ENCODE measurements at regions not wholly inside any gene's neighbourhood (a gene's known extent, or its start where the extent isn't known, plus 50 kb on each side); places are given as distances from the start of the nearest gene placed in this dataset.
"Not testable (repeated sequence)": the region's sequence is repeated elsewhere in the genome, so short reads cannot be mapped to it uniquely, and the experiment has no call there.

DNA sequence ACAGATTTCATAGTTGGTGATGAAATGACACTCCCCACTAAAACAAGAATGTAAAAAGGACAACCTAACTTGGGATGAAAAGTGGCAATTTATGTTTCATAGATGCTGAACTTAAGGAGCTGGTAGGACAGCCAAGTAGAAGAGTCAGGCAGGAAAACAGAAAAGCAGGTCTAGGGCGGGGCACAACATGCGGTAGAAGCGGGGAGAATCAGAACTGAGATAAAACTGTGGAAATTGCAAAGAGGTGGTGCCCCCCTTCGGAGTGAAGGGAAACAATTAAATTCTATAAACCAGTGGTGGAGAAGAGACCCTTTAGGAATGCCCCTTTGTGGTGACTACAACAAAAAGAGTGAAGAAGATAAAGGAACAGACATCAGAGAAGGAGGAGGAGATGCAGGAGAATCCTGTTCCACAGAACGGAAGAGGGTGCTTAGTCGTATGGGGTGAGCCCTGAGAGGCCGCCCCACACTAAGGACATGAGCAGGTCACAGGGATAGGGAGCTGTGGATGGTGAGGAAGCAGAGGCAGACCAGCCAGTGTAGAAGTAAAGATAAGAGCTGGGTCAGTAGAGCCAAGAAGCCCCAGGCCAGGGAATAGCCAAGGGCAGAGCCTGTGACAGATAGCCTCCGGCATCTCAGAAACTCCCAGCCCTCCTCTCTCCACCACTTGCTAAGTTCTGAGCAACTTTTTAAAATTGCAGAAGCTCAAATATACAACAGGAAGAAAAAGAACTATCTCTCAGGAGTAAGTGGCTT, 100.3 kb upstream of the DOCK9 start:
- DNase-seq, result no peak

GRCh38 chr13:99080131-99080530, 102.3 kb upstream of the DOCK9 start:
- no peak for DNase-seq

DNA sequence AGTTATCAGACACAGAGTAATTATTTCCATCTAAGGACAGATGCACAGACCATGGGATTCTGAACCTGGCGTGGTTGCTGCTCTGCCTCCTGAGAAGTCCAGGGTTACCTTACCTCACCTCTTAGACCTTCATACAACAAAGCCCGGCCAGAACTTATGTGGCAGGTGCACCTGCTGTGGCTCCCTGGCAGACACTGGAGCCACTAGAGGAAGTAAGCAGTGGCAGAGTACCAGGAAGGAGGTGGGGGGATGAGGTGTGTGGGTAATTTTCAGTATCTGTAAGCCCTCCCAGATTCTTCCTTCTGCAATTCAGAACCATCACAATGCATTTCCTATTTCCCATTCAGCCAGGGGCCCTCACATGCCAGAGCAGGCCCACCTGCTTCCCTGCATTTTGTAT, 106.1 kb upstream of the DOCK9 start:
- no peak for DNase-seq

DNA sequence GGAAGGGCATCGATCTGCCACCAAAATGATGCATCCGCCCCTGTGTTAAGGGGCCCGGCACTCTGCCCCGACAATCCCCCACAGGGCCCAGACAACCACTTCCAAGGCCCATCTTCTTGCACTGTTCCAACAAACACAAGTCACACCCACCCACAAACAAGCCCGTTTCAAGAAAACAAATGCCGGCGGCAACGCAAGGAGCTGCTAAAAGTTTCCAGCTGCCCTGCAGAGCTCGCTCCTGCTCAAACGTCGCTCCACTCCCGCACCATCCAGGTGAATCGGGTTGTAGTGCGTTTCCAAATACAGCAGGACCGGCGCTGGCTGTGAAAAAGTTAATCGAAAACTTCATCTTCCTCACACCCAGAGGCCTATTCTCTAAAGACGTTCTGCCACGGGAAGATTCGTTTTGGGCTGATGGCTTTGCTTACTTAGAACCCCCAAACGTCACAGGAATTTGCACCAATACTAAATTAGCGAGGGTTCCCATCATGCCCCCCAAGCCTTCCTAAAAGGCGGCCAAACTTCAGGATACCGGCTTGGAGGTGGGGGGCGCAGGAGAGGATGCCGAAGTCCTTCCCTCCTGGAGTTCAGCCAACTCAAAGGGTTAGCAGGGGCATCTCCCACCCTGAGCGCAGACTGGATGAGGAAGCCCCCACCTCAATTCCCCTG, 107.4 kb upstream of the DOCK9 start:
- no peak for DNase-seq

GRCh38 chr13:99085808-99086266, 108.0 kb upstream of the DOCK9 start:
- DNase-seq, result no peak

DNA sequence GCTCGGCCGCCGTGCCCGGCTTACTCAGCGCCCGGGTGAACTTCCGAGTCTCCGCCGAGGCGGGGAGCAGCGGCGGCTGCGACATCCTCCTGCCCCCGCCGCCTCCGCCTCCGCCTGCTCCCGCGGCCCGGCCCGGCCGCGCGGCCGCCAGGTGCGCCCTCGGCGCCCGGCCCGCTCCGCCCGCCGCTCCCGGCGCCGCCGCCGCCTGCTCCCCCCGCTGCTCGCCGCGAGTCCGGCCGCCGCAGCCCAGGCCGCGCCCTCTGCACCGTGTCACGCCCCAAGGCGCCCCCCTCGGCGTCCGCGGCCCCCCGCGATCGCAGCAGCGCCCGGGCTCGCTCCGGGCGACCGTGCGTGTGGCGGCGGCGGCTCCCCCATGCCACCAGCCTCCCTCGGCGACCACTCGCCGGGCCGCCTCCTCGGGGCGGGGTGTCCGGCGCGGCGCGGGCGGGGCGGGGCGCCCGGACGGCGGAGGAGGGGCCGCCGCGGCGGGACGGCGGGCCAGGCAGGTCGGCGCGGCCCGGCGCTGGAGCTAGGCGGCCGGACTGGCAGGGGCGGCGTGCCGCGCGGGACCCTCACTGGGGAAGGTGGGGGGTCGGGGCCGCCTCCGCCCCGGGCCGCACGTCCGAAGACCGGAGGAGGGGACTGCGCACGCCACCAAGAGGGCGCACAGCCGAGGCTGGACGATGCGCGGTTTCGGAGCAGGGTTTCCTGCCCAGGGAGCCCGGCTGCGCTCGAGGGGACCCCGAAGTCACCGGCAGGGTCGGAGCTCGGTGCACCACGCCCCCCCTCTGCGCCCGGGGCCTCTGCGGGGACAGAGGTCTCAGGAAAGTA, 108.6 kb upstream of the DOCK9 start:
- peak in 1 of 2 experiments; percentile 38 for DNase-seq

- DNase-seq, result peak; percentile 37 to 81
These were observed 109.5 kb upstream of the DOCK9 start for GRCh38 chr13:99087098-99087953.

DNA sequence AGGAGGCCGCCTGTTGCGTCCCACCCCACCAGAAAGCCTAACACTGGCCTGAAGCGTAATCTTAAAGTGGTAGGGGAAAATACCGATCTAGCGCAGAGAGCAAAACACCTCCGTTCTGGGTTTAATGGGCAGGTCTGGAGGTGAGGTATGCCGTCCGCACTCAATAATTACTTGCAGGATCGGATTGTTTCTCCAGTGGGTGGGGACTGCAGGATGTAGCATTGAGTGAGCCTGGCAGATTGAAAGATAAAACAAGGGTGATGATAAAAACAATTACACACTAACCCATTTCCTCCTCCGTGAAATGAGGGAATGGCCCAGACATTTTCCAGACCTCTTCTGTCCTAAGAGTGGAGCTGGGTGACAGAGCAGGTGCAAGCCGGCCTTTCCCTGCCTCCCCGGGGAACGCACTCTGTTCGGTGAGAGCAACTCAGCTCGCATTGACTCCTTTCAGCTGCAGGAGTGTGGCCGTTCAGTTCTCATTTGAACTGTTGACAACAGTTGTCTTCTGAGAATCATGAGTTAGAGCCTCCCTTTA, 110.2 kb upstream of the DOCK9 start:
- DNase-seq, result no peak

GRCh38 chr13:99093997-99094396, 106.7 kb upstream of the UBAC2 start:
- no peak for DNase-seq

GRCh38 chr13:99101831-99102230, 98.8 kb upstream of the UBAC2 start:
- DNase-seq, result not testable (repeated sequence)

DNA sequence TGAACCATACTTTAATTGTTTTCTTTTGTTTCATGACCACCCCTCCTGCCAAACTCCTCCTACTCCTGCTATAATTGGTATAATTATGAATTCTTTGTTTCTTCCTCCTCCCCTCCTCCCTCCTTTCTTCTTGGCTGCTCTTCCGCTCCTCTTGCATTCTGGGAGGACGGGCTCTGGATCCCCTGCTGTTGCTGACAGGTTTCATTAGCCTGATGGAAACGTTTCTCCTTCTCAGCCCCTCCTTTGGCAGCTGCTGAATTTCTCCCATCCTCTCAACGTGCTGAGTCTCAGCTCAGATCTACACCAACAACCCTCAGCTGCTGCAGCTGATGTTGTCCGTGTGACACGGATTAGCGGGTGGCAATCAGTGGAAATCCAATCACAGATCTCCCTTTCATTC, 97.1 kb upstream of the UBAC2 start:
- DNase-seq, result peak in 1 of 2 experiments; percentile 11

DNA sequence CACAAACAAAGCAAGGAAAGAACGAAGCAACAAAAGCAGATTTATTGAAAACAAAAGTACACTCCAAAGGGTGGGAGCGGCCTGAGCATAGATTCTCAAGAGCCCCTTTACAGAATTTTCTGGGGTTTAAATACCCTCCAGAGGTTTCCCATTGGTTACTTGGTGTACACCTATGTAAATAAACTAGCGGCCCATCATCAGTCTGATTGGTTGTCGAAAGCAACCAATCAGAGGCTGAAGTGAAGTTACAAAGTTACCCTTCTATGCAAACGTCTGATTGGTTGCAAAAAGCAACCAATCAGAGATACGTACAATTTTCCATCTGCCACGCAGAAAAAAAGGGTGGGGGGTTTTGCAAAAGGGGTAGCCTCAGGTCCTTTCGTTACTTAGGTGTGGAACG, 96.3 kb upstream of the UBAC2 start:
- no peak for DNase-seq

GRCh38 chr13:99105160-99105559, 95.5 kb upstream of the UBAC2 start:
- no peak for DNase-seq

GRCh38 chr13:99113351-99113750, 87.3 kb upstream of the UBAC2 start:
- no peak for DNase-seq

- DNase-seq, result peak in 1 of 2 experiments; percentile 4
These were observed 82.5 kb upstream of the UBAC2 start for GRCh38 chr13:99118179-99118578.

- no peak for DNase-seq
These were observed 81.0 kb upstream of the UBAC2 start for GRCh38 chr13:99119656-99120055.

- DNase-seq, result no peak
These were observed 79.9 kb upstream of the UBAC2 start for GRCh38 chr13:99120751-99121150.

- DNase-seq, result no peak
These were observed 78.5 kb upstream of the UBAC2 start for GRCh38 chr13:99122171-99122570.

- no peak for DNase-seq
These were observed 77.3 kb upstream of the UBAC2 start for GRCh38 chr13:99123101-99124045.

DNA sequence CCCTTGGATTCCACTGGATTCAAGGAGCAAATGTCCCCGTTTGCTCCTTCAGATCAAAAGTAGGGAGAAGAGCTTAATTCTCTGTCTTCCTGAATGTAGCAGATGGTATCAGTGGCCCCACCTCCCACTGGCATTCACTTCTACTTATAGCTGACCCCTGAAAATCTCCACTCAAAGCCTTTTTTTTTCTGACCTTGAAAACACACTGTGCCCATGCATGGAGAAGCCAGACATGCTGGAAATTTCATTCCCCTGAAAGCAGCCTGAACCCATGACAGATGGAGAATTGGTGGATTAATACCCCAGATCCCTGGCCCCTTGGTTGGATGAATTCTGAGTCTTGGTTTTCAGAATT, 76.6 kb upstream of the UBAC2 start:
- DNase-seq, result no peak

- no peak for DNase-seq
These were observed 75.8 kb upstream of the UBAC2 start for GRCh38 chr13:99124794-99125316.

Data from NCI-H446 (cell line).